ENCODE measurements at regions not wholly inside any gene's neighbourhood (a gene's known extent, or its start where the extent isn't known, plus 50 kb on each side); places are given as distances from the start of the nearest gene placed in this dataset.
"Not testable (repeated sequence)": the region's sequence is repeated elsewhere in the genome, so short reads cannot be mapped to it uniquely, and the experiment has no call there.

DNA sequence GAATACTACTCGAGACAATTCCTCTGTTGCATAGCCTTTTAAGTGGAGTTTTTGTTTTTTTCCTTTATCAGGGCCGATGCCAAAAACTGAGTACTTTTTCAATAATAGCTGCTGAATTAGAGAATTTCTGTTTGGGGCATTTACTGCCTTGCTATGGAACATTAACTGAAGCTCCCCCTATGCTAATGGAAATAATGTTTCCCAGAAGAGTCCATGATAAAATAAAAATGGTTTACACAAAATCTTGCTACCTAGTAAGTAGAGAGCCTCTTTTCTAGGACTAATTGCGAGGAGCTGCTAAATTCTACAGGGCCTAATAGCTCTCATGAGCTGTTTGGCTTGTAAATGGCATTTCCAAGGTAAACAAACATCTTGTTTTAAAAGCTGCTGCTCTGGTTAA lies 128.2 kb upstream of the MYO10 start:
- ChIA-PET CTCF (no interaction called here), POLR2A (no interaction called here)
- Mint-ChIP-seq H3K36me3 (ENCODE audit: insufficient read depth, unreplicated experiment) (peaks cover 4% of the 10 kb centered on the region), H3K4me3 (ENCODE audit: unreplicated experiment) (no peak overlapping the region), H3K4me1 (ENCODE audit: low read depth, unreplicated experiment) (peaks cover 18% of the 10 kb centered on the region), H3K27me3 (ENCODE audit: insufficient read depth, unreplicated experiment) (no peaks in the 10 kb centered on the region), H3K27ac (ENCODE audit: unreplicated experiment) (no peak overlapping the region), H3K9me3 (ENCODE audit: unreplicated experiment) (no peaks in the 10 kb centered on the region)
- Histone ChIP-seq H3K4me3 (ENCODE audit: low read depth, low read length) (no peak overlapping the region), H3K36me3 (ENCODE audit: control insufficient read depth, insufficient read depth, low read length) (no peaks in the 10 kb centered on the region), H3K9me3 (no peaks in the 10 kb centered on the region), H3K27me3 (replicated peaks; ENCODE audit: control insufficient read depth, insufficient read depth, low read length) (no peaks in the 10 kb centered on the region), H3K4me1 (no peaks in the 10 kb centered on the region)
- DNase-seq = no peak
- BruUV-seq (replicated peaks) = no TSS peak
- TF ChIP-seq, protein P1, sequence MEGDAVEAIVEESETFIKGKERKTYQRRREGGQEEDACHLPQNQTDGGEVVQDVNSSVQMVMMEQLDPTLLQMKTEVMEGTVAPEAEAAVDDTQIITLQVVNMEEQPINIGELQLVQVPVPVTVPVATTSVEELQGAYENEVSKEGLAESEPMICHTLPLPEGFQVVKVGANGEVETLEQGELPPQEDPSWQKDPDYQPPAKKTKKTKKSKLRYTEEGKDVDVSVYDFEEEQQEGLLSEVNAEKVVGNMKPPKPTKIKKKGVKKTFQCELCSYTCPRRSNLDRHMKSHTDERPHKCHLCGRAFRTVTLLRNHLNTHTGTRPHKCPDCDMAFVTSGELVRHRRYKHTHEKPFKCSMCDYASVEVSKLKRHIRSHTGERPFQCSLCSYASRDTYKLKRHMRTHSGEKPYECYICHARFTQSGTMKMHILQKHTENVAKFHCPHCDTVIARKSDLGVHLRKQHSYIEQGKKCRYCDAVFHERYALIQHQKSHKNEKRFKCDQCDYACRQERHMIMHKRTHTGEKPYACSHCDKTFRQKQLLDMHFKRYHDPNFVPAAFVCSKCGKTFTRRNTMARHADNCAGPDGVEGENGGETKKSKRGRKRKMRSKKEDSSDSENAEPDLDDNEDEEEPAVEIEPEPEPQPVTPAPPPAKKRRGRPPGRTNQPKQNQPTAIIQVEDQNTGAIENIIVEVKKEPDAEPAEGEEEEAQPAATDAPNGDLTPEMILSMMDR (IDR thresholded peaks at IDR 0.05; ENCODE audit: insufficient read depth in 1 of 2, low read depth in 1 of 2, low read length in 1 of 2, severe bottlenecking in 1 of 2, unreplicated experiment in 1 of 2) = no peak
- intact Hi-C loops (cut with micrococcal nuclease; ENCODE audit: unreplicated experiment) = no loop called here

DNA sequence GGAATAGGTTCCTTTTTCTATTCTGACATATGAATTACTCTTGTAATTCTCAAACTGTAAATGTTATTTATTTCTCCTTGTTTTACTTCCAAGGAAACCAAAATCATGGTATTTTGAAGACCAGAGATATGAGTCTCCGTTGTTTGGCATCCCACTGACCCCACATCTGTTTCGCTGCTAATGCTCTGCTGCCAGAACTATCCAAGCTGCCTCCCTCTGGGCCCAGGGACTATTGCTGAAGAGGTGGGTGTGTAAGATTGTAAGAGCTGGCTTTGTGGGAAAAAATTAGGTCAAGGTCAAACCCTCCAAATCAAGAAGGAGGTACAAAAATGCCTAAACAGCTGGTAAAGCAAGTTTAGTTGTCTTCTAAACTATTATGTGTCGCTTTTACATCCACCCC lies 129.4 kb upstream of the MYO10 start:
- Histone ChIP-seq H3K36me3 (ENCODE audit: control insufficient read depth, insufficient read depth, low read length) (no peaks in the 10 kb centered on the region), H3K27me3 (replicated peaks; ENCODE audit: control insufficient read depth, insufficient read depth, low read length) (no peaks in the 10 kb centered on the region), H3K4me1 (peaks cover 11% of the 10 kb centered on the region), H3K4me3 (ENCODE audit: low read depth, low read length) (no peak overlapping the region), H3K9me3 (no peaks in the 10 kb centered on the region)
- Mint-ChIP-seq H3K9me3 (ENCODE audit: unreplicated experiment) (no peaks in the 10 kb centered on the region), H3K27ac (ENCODE audit: unreplicated experiment) (peak overlapping the region; percentile 82), H3K36me3 (ENCODE audit: insufficient read depth, unreplicated experiment) (peaks cover 4% of the 10 kb centered on the region), H3K4me1 (ENCODE audit: low read depth, unreplicated experiment) (peaks cover 25% of the 10 kb centered on the region), H3K4me3 (ENCODE audit: unreplicated experiment) (no peak overlapping the region), H3K27me3 (ENCODE audit: insufficient read depth, unreplicated experiment) (no peaks in the 10 kb centered on the region)
- TF ChIP-seq, protein P1 (IDR thresholded peaks at IDR 0.05; ENCODE audit: insufficient read depth in 1 of 2, low read depth in 1 of 2, low read length in 1 of 2, severe bottlenecking in 1 of 2, unreplicated experiment in 1 of 2) = no peak
- CTCF ChIA-PET = interaction anchor here (0.5 kb wide), 1 partner anchor 9 kb away, joined by 3 read pairs; no protein-coding TSS in a partner anchor
- no TSS peak for BruUV-seq (replicated peaks)
- intact Hi-C loops (cut with micrococcal nuclease; ENCODE audit: unreplicated experiment) = no loop called here
- POLR2A ChIA-PET = no interaction called here
- no peak for DNase-seq

DNA sequence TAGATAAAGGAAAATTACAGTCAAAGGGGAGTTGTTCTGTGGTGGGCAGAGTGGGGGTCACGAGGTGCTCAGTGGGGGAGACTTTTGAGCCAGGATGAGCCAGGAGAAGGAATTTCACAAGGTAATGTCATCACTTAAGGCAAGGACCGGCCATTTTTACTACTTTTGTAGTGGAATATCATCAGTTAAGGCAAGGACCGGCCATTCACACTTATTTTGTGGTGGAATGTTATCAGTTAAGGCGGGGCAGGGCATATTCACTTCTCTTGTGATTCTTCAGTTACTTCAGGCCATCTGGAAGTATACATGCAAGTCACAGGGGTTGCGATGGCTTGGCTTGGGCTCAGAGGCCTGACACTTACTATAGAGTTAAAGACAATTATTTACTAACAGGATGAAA lies 129.9 kb upstream of the MYO10 start:
- intact Hi-C loops (cut with micrococcal nuclease; ENCODE audit: unreplicated experiment); H3K36me3 ChIP-seq (ENCODE audit: control insufficient read depth, insufficient read depth, low read length); DNase-seq; H3K27me3 ChIP-seq (replicated peaks; ENCODE audit: control insufficient read depth, insufficient read depth, low read length); H3K36me3 Mint-ChIP-seq (ENCODE audit: insufficient read depth, unreplicated experiment); H3K4me3 ChIP-seq (ENCODE audit: low read depth, low read length); H3K27me3 Mint-ChIP-seq (ENCODE audit: insufficient read depth, unreplicated experiment); BruUV-seq (replicated peaks); H3K4me3 Mint-ChIP-seq (ENCODE audit: unreplicated experiment); H3K9me3 ChIP-seq; H3K9me3 Mint-ChIP-seq (ENCODE audit: unreplicated experiment): not testable (repeated sequence)
- CTCF ChIA-PET = interaction anchor here (0.5 to 0.7 kb wide), 2 partner anchors 9 to 46 kb away, joined by 3 to 4 read pairs; no protein-coding TSS in a partner anchor
- POLR2A ChIA-PET = interaction anchor here (0.6 kb wide), 1 partner anchor 28 kb away, joined by 9 read pairs; no protein-coding TSS in a partner anchor
- H3K4me1 ChIP-seq = peaks cover 13% of the 10 kb centered on the region
- Mint-ChIP-seq H3K27ac (ENCODE audit: unreplicated experiment) (peak overlapping the region; percentile 82), H3K4me1 (ENCODE audit: low read depth, unreplicated experiment) (peaks cover 31% of the 10 kb centered on the region)
